Stomach (tissue), 8 donors: ENCODE measurements at regions not wholly inside any gene's neighbourhood (a gene's known extent, or its start where the extent isn't known, plus 50 kb on each side); places are given as distances from the start of the nearest gene placed in this dataset.

Experiments
- DNase-seq, 2 donors: peaks; one replicate each; pipeline versions ENCODE4 v3.0.0 to v3.0.0-alpha.2; 2013 to 2019
- H3K27ac ChIP-seq, 5 donors: fragments of 200-600 bp in 4 of 5; sonication (generic) in 4 of 5; one replicate each; pipeline ENCODE4 v1.5.1; 2013 to 2019; ENCODE audit warnings: mild to moderate bottlenecking in 1 of 5, moderate library complexity in 1 of 5
- H3K27me3 ChIP-seq, 3 donors: fragments of 200-600 bp; sonication (generic); one replicate each; pipeline ENCODE4 v1.5.1; 2017 to 2019; ENCODE audit warnings: mixed run types in 1 of 3
- H3K36me3 ChIP-seq, 4 donors: fragments of 200-600 bp; sonication (generic); 1 replicate in 3 of 4; 2 replicates in 1 of 4; pipeline ENCODE4 v1.5.1; 2016 to 2019
- H3K4me1 ChIP-seq, 4 donors: fragments of 200-600 bp; sonication (generic); one replicate each; pipeline ENCODE4 v1.5.1; 2016 to 2019
- H3K4me3 ChIP-seq, 4 donors: fragments of 200-600 bp; sonication (generic) in 3 of 4; one replicate each; pipeline ENCODE4 v1.5.1; 2016 to 2019; ENCODE audit warnings: mild to moderate bottlenecking in 1 of 4
- H3K9me3 ChIP-seq, 4 donors: fragments of 200-600 bp; sonication (generic); one replicate each; pipeline ENCODE4 v1.5.1; 2016 to 2019
- CTCF ChIP-seq, 7 experiments: fragments of 450-650 bp in 4 of 7; fragments of 200-600 bp in 3 of 7; sonication (generic) in 3 of 7; IDR thresholded peaks; one replicate each; pipeline ENCODE4 v1.5.1; 2016 to 2019; ENCODE audit warnings: antibody characterized with exemption in 7 of 7, control low read depth in 2 of 7, mild to moderate bottlenecking in 1 of 7
- EP300 ChIP-seq: sonication (generic); formaldehyde crosslinking; IDR thresholded peaks from one replicate; pipeline ENCODE4 v1.6.1; 2017; ENCODE audit warnings: antibody characterized with exemption
- POLR2A ChIP-seq, 4 donors: fragments of 450-650 bp; IDR thresholded peaks; one replicate each; pipeline ENCODE4 v1.6.1; 2016; ENCODE audit warnings: antibody characterized with exemption in 4 of 4, control low read depth in 2 of 4, mild to moderate bottlenecking in 1 of 4, moderate library complexity in 1 of 4
- POLR2AphosphoS5 ChIP-seq, 3 donors: sonication (generic); formaldehyde crosslinking; IDR thresholded peaks; one replicate each; pipeline ENCODE4 v1.6.1; 2016; ENCODE audit warnings: antibody characterized with exemption in 3 of 3
- WGBS, 5 donors: extraction: QIAGEN DNeasy Blood & Tissue Kit in 3 of 5; methylation state at CpG; one replicate each; pipeline versions ENCODE4 v1.1.5 to v1.1.7; 2013 to 2018; 5-methylcytosine and 5-hydroxymethylcytosine counted together
- intact Hi-C: fragments of 100-400 bp; cut with DNase I; formaldehyde crosslinking; loops from one replicate; pipeline ENCODE4 v1.15.1; 2023; ENCODE audit warnings: low total_unique reads
- donor health status: healthy with polysubstance abuse.
- donor health status: Bipolar disorder and iron deficiency.
- donor health status: healthy.

DNA sequence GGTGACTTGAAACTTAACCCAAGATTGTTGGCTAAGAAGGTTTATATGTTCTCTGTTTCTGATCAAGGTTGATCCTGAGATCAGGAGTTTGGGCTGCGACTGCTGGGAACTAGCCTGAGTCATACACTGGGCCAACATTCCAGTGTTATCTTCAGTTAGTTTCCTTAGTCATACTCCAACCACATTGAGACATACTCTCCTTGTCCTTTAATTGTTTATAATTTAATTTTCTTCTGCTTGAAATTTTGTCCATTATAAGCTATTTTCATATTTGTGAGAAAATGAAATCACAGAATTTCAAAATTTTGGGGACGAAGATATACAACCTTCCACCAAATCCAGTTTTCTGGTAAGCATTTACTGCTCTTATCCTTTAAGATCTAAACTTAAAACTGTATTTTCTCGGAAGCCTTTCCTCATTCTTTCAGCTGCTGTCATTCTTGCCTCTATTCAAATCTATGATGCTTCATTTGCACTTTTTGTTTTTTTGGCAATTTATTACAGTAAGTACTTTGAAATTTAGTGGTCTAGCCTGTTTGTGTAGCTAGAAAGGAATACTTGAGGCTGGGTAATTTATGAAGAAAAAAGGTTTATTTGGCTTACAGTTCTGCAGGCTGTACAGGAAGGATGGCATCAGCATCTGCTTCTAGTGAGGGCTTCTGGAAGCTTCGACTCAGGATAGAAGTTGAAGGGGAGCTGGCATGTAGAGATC is 63.4 kb upstream of the POT1 start:
- 59 to 75% (median 70%) methylated on average over 4 of the region's 4 CpGs for WGBS, 5 donors
- Histone ChIP-seq H3K27ac (peak overlapping the region in 3 of 5 donors; percentile 20 to 31 (median 29)), H3K9me3 (no peaks in the 10 kb centered on the region), H3K4me3 (no peak overlapping the region), H3K27me3 (no peaks in the 10 kb centered on the region), H3K36me3 (no peaks in the 10 kb centered on the region), H3K4me1 (no peaks in the 10 kb centered on the region)
- peak; percentile 33 to 37 for DNase-seq
- TF ChIP-seq POLR2A (IDR thresholded peaks at IDR 0.05) = no peak
- peak in 2 of 3 donors; percentile 47 to 73 for TF ChIP-seq POLR2AphosphoS5 (IDR thresholded peaks at IDR 0.05)
- no peak for TF ChIP-seq EP300
- TF ChIP-seq CTCF (IDR thresholded peaks at IDR 0.05) = no peak
- intact Hi-C loops = no loop called here

GRCh38 chr7:124989911-124990310 is 60.3 kb upstream of the POT1 start:
- no peaks in the 10 kb centered on the region for H3K36me3 ChIP-seq
- no peak overlapping the region for H3K4me3 ChIP-seq
- peaks cover 0 to 3% (median 0%) of the 10 kb centered on the region in 4 donors for H3K9me3 ChIP-seq
- WGBS, 5 donors = 82 to 95% (median 86%) methylated on average over 1 of the region's 1 CpG
- intact Hi-C loops = no loop called here
- no peak for DNase-seq
- no peaks in the 10 kb centered on the region for H3K4me1 ChIP-seq
- no peak for TF ChIP-seq EP300
- no peak for TF ChIP-seq CTCF (IDR thresholded peaks at IDR 0.05)
- no peak for TF ChIP-seq POLR2AphosphoS5 (IDR thresholded peaks at IDR 0.05)
- no peak for TF ChIP-seq POLR2A (IDR thresholded peaks at IDR 0.05)
- H3K27ac ChIP-seq = no peak overlapping the region
- H3K27me3 ChIP-seq = no peaks in the 10 kb centered on the region
